Esophagus mucosa (tissue), 1 donor: ENCODE measurements at regions not wholly inside any gene's neighbourhood (a gene's known extent, or its start where the extent isn't known, plus 50 kb on each side); places are given as distances from the start of the nearest gene placed in this dataset.

Source experiments
- ATAC-seq: fragments of 200-7000 bp; cut with Tn5 transposase; one replicate; pipeline ENCODE4 v1.9.1; 2020
- donor health status: DM: yes; HTN: yes; CAD: no.

DNA sequence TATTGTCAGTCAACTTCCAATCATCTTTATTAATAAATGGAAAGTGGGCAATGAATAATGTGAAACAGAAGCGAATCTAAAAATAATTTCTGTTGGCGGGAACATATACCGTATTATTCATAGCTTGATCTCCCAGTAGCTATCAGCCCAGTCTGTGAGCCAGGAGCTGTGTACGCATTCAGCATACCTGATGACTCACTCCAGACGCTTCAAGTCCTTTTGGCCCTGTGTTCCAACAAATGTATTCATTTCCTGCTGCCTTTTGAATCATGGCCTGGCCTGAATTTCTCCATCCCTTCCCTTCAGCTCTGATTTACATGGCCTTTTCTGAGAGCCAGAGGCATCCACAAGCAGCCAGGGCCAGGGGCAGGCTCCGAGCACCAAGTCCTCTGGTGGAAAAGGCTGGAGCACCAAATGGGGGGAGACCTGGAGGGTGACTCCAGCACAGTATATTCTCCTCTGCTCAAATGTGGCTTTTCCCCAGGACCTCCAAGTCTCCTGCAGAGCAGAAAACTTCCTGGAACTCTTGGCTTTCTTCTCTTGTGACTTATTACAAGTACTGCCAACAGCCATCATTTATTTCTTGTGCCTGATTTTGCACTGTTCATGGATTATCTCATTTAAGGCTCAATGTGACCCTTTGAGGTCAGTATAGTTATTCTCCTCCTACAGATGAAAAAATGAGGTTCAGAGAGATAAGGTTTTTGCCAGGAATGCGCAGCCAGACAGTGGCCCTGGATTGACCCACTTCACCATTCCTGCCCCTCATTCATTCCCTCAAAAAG lies 108.7 kb downstream of the EN1 start:
- peak; percentile 98 for ATAC-seq

DNA sequence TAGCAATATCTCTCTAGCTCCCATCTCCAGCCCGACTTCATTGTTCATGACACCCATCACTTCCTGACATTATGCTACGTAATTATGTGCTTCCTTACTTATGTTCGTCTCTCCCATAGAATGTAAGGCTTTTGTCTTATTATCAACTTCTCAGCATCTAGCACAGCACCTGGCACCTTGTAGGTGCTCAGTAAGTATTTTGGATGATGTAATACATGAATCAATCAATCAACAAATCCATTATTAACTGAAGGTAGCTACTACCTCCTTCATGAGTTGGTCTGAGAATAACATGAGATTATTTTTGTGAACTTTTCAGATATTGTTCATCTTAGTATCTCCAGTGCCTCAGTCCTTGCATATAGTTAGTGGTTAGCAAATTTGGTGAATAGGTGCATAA lies 109.3 kb downstream of the EN1 start:
- ATAC-seq = no peak

DNA sequence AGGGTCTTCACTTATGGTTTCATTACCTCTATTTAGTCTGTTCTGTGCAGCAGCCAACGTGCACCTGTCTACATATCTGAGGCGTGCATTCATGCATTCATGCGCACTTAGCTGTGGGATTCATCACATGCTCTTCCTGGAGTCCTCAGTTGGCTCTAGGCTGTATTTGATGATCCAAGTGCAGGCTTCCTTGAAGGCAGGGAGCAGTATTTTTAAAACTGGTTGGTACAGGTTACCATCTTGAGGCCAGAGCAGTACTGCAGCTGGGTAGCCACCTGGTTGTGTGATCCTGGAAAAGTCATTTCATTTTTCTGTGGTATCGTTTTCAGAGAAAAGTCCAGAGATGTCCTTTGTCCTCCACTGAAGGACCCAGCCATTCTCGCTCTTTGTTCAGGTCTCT lies 109.8 kb downstream of the EN1 start:
- peak; percentile 79 for ATAC-seq

DNA sequence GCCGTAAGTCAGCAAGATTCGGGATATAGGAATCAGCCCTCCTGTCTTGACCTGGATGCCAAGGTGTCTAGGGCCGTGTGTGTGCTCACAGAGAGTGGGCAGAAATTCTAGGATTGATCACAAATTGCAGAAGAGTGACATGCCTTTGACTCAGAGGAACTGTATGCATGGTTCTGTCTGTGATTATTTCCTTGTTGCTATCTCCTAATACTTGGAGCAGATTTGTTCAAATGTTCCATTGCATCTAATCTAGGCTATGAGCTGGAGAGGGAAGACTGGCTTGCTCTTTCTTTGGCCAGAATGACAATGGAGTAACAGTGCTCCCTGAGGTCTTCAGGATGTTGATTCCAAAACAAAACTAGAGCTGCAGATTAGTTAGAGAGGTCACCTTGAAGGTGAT lies 115.0 kb downstream of the EN1 start:
- no peak for ATAC-seq

DNA sequence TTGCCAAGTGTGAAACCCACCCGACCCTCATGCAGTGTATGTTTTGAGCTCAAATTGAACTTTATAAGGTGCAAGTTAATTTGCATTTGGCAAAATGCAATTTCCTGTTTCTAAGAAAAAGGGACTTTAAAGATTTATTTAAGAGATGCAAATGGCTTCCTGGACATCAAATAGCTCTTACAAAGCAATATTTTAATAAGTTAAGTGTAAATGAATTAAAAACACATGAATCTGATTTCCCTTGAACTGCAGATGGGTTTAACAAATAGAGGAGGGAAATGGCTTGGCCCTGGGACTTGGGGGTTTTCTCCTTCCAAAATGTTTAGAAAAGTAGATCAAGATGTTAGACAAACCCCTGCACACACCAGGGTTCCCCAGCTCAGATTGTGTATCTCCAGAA lies 116.0 kb downstream of the EN1 start:
- no peak for ATAC-seq

DNA sequence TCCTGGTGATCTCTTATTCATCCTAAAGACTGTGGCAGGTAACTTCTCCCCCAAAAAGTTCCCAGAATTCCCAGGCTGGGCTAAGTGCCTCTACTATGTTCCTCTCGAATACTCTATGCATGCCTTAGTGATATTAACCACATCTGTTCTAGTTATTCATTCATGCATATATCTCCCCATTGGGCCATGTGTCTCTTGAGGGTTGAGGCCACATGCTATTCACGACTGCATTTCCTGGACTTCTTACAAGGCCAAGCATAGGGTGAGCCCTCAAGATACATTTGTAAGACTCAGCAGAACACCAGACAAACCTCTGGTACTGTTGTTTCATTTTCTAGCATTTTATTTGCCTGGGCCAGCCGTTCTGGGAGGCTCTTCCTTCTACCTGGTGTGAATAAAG lies 117.0 kb downstream of the EN1 start:
- ATAC-seq = peak; percentile 31

DNA sequence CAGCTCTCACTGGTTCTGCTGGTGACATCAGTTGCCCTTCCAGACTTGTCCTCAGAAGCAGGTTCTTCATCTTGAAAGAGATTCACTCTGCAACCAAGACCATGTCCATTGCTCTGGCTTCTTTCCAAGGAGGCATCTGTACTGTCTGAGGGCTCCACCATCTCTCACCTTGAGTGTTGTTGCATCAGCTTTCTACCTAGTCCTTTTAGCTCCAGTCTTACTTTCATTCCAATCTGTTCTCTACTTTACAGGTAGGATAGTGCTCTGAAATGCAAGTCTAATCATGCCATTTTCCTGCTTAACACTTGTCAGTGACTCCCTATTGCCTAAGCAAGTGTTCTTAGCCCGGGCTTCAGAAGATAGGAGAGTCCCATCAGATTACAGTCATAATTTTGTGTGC lies 117.7 kb downstream of the EN1 start:
- peak; percentile 77 for ATAC-seq

DNA sequence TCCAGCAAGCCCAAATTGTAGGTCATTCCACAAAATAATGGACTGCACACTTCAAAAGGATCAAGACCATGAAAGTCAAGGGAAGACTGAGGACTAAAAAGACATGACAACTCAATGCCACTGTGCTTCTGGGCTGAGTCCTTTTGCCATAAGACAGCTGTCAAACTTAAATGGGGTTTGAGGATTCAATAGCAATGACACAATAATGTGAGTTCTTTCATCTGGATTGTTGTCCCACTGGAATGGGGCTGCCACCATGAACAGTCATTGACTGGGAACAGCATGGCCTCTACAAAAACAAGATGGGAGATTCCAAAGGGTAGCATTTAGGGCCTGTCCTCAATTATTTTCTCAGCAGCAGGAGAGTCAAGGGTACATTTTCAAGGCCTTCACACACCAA lies 118.5 kb downstream of the EN1 start:
- no peak for ATAC-seq

DNA sequence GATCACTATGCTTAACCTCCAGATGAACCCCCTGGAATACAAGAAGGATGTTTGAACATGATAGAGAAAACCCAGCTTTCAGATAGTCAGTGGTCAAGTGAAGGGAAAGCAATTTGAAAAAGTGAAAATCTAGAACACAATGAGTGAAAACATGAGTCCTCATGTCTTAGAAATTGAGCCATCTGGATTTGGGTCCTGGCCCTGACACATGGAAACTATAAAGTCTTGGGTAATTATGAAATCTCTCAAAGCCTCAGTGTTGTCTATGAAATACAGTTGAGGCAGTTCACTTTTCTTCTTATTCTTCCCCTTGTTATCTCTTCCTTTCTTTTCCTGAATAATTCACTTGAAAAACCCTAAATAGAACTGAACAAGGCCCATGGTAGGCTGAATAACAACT lies 120.6 kb downstream of the EN1 start:
- ATAC-seq = no peak

DNA sequence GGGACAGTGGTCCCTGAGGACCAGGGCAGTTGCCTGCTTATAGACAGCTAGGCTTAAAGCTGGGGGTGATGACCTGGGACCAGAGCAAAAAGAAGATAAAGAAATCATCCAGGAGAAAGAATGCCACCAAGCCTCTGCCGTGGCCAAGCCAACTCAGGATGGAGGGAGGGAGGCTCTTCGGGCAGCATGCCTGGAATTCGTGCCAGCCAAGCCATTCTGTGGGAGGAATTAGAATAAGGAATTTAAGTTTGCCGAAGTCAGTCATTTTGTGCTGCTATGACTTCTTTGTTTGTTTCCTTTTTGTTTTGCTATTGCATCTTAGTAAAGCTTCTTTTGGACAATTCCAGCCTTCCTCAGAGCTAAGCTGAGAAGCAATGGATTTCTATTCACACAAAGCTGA lies 124.1 kb downstream of the EN1 start:
- ATAC-seq = no peak

DNA sequence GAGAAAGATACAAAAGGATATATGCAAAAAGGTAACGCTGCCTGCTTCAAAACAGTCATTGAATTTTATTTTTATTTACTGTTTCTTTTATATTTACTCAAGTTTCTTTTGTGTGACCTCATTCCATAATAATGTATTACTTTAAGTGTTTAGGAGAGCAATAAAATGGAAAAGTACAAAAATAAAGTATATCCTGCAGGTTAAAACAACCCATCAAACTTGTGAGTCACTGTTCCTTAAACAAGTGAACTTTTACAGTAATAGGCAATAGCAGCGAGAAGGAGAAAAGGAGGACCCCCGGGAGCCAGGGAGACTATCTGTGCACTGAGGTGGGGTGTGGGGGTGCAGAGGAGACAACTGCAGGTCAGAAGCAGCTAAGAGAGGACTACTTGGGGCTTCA lies 124.5 kb downstream of the EN1 start:
- ATAC-seq = no peak

DNA sequence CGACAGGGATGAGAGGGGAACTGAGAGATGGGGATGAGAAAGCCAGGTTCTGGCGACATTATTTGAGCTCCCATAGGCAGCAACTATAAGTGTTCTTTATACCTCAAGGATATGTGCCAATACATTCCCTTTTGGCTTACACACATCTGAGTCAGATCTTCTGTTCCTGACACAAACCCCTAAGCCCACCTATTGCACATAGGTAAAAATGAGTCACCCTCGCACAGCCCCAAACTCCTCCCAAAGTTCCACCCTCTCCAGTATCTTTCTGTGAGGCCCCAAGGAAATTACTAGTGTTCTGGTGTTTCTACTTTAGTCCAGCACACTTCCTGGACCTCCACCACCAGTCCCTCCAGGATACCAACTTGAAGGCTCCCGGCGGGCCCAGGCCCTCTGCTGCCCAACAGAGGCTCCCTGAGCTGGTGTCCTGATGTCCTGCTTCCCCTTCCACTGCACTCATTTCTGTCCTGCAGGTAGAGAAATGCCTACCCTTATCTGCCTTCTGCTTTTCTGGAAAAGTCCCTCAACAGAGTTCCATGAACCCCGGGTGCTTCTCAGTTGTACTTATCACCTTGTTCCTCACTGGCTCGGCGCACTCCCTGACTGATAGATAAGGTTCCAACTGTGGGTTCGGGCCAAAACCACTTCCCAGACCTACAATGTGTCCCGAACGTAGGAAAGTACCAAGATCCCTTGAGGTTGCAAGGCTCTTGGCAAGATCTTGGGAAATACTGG lies 125.5 kb downstream of the EN1 start:
- peak; percentile 77 for ATAC-seq

DNA sequence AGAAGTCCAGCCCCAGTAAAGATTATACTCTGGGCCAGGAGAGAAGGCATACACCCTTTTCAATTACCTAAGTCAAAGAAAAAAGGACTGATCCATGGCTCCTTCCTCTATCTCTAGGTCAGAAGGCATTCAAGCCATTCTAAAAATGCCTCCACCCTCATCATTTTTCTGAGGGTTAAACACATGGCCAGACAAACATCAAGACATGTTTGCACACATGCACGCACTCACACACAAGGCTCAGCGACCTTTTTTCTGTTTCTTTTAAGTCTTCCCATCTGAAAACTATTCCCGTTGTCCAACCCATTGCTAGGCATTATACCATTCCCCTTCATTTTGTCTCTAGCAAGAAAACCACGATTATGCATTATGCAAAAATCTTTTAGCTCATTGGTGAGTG lies 126.6 kb downstream of the EN1 start:
- ATAC-seq = no peak

DNA sequence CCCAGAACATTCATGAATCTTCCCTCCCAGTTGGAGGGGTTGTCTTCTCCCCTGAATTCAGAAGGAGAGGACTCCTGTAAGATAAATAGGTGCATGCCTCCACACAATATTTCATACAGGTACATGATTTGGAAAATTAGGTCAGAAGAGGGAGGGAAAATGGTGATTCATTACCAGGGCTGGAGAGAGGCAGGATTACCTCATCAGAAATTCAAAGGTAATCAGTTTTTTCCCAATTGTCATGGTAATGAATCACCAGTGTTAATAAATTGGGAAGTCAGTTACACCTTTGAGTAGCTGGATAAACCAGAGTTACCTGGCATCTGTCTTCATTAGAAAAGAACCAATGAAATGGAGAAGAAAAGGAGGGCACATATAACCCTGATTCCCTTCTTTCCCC lies 128.5 kb downstream of the EN1 start:
- ATAC-seq = peak; percentile 77

DNA sequence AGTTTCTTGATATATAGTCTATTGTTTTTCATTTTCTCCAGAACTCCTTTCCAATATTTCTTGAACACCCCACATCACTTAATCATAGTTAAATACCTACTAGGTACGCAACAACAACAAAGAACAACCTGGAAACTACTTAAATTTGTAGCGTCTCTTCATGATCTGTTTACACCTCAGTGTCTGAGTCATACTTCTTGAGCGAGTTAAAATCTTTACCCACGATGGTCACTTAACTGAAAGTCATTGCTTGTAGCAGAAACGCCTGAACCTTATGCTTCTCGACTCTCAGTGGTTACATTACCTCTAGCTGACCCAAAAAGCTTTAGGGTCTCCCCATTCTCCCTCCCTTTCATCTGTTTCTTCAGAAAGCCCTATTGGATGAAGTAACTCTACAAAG lies 131.3 kb downstream of the EN1 start:
- ATAC-seq = no peak

DNA sequence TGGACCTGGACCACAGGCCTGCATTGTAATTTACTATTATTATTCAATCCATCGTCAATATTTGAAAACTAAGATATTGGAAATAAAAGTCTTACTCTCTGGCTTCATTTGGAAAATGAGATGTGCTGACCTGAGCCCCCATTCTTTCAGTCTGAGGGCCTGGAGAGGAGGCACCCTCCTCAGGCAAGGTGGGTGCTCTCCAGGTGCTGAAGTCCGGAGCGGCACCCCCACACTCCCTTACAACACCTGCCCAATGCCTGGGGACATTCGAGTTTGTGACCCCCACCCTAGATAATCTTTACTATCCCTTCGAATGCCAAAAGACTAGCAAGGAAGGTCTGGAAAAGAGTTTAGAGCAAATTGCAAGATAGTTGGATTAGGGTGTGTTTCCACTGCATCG lies 133.3 kb downstream of the EN1 start:
- ATAC-seq = no peak

DNA sequence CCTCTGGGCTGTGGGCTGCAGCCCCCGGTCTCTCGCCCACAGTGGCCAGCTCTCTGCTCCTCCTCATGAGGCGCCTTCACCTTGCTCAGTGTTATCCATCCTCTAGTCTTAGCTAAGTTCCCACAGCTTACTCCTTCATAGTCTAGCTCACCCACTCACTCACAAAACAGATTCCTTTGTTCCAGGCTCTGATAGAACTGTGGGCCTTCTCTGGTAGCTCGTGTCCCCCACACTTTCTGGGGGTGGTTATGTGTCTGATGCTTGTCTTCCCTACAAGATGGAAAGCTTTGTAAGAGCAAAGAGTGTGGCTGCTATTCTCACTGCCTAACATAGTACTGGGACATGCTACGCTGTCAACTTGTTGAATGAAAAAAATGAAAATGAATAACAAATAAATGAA lies 135.8 kb downstream of the EN1 start:
- ATAC-seq = no peak

DNA sequence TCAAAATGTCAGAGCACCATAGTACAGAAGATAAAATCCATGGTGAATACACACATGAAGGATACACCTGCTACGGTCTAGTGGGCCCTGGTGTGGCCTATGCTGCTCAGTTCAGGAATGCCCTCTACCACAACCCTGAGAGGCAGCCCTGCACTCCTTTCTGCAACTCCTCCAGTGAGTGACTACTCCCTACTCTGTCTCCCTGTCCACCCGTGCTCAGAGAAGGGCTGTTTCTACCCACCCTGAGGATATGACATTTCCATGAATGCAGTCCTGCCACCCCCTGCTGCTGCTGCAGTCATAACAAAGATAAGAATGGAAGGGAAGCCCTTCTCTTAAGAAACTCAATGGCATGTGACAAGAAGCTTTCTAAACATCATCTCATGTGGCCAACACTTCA lies 137.0 kb downstream of the EN1 start:
- ATAC-seq = no peak

DNA sequence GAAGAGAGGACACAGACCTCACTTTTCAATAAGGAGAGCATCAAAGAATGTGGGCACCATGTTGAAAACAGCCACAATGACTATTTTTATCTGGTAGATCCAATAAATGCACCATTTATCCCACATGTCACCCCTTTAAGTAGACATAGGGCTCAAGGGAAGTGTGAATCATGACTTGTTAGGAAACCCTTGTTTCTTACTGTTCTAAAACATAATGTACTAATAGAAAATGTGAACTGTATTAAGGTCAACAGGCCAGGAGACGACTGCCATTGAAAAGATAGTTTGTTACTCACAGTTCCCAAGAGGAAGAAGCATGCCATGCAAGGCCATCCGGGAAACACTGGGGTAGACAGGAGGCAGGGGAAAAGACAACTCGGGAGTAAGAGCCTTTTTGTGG lies 137.7 kb downstream of the EN1 start:
- no peak for ATAC-seq

DNA sequence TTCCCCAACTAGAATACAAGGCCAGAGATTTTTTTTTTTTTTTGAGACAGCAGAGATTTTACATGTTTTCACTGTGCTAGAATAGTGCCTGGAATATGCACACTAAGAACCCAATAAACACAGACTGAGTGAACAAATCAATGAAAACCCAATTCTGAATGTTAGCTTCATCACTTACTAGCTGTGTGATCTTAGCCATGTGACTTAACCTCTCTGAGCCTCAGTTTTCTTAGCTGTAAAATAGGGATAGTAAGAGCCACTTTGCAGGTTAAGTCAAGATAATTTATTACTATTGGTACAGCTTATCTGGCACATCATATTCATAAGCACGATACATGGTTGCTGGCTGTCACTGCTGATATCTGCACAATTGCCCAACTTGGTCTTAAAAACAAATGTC lies 140.6 kb downstream of the EN1 start:
- ATAC-seq = no peak

DNA sequence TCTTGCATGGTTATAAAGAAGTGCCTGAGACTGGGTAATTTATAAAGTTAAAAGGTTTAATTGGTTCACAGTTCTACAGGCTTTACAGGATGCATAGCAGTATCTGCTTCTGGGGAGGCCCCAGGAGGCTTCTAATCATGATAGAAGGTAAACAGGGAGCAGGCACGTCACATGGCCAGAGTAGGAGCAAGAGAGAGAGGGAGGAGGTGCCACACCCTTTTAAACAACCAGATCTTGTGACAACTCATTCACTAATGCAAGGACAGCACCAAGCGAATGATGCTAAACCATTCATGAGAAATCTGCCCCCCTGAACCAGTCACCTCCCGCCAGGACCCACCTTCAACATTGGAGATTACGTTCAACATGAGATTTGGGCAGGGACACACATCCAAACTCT lies 141.1 kb downstream of the EN1 start:
- peak; percentile 31 for ATAC-seq

DNA sequence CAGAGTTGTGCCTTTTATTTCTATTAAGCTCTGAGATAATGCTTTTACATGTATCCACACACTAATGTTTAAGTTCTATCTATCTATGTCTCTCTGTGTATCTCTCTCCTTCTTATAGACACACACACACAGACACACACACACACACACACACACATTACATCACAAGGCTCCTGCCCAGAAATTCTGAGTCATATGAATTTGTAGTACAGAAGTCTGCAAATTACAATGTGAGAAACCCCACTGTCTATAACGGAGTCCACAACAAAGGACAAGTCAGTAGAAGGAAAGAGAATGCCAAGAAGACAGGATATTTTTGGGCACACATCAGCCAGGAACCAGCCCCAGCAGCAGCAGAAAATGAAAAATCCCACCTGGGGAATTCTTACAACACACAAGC lies 142.4 kb downstream of the EN1 start:
- peak; percentile 45 for ATAC-seq

DNA sequence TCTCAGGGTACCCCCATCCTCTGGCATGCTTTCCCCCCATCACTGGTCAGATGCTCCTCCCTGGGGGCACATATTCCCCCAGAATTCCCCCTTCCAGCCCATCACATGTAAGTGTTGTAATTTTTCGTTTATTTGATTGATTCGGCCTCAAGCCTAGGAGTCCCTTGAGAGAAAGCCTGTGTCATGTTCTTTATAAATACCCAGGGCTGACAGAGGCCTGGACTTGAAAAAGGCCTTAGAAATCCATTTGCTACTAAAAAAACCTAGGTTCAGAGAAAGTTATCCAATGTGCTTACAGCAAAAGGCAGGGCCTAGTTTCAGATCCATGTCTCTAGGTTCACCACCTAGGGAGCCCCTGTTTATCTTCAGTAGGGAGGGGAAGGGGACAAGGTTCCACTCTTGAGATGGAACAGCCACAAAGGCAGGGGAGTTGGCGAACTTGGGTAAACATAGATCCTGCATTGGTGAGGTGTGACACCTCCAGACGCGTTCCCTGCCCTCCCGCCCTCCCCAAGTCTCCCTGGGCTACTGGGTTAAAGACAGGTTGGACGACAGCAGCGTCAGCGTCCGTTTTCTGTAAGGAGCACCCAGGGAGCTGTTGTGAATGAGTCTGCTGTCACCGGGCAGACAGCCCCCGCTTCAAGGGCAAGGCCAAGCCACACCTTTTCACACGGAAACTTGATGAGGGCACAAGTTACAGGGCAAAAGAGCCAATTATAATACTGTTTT lies 147.8 kb downstream of the EN1 start:
- ATAC-seq = peak; percentile 77

DNA sequence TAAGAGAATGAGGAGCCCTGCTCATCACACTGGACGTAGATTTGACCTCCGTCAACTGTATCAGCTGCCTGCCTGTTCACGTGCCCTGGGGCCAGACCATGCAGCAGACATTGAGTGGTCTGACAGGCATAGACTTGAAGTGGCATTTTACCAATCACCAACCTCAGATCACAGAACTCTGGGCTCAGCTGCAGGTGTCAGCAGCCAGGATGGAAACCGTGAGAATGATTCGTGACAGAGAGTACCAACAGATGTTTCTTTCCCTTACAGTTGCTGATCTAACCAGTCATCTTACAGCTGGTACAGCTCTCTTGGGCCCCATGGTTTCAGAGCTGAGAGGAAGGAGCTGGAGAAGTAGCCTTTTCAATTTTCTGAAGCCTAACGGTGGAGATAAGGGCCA lies 148.9 kb downstream of the EN1 start:
- ATAC-seq = peak; percentile 13
